ENCODE measurements at regions not wholly inside any gene's neighbourhood (a gene's known extent, or its start where the extent isn't known, plus 50 kb on each side); places are given as distances from the start of the nearest gene placed in this dataset.

DNA sequence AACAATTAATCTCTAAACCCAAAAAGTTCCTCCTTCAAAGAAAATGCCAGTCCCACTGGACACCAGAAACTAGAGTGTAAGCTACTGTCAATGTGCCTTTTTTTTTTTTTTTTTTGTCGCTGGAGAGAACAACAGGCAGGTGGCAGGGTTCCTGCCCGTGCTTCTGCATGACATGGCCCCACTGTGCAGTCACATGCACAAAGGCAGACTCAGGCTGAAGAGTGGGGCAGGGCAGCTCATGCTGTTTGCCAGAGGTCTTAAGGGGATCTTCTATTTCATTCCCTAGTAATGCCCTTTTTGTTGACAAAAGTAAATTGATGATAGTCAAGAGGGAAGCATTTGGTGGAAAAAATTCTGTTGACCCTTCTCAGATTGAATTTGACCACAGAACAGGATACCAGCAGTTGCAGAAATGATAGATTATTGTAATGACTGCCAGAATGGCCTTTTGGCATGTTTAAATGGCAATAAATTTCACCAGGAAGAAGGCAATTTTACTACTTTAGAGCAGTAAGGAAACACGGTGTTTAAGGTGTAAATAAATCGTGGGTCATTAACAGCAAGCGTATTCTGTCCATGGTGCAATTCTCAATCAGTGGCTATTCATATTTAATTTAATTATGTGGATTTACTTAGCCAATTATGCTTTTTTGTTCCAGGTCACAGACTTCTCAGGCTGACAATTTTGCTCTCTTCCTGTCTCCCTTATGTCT is 80.9 kb downstream of the NKX6-1 start:
- Histone ChIP-seq H3K9me2 (ENCODE audit: insufficient read depth) (no peaks in the 10 kb centered on the region; the same call in 1 of the 2 replicates), H3K36me3 (ENCODE audit: insufficient read depth) (no peaks in the 10 kb centered on the region), H3K4me2 (no peak overlapping the region), H3F3A (replicated peaks; ENCODE audit: low read depth) (no peaks in the 10 kb centered on the region), H3K79me2 (replicated peaks; ENCODE audit: insufficient read depth) (no peaks in the 10 kb centered on the region), H3K4me1 (ENCODE audit: insufficient read depth) (0 out of 2 replicates have a peak, but pooled peaks cover 5% of the 10 kb centered on the region), H2AFZ (peak overlapping the region; percentile 9; the same call in 1 of the 2 replicates), H3K27ac (ENCODE audit: low read depth) (no peak overlapping the region), H4K20me1 (replicated peaks; ENCODE audit: insufficient read depth) (no peaks in the 10 kb centered on the region), H3K4me3 (no peak overlapping the region), H3K27me3 (ENCODE audit: insufficient read depth) (no peaks in the 10 kb centered on the region)
- Mint-ChIP-seq H3K9me3 (no peaks in the 10 kb centered on the region), H3K4me3 (no peak overlapping the region), H3K27me3 (ENCODE audit: insufficient read depth, low read depth, poor library complexity) (no peaks in the 10 kb centered on the region), H3K4me1 (peaks cover 19% of the 10 kb centered on the region), H3K36me3 (ENCODE audit: low read depth) (no peaks in the 10 kb centered on the region), H3K27ac (no peak overlapping the region)
- peak; percentile 58; the same call in 2 of the 3 replicates for ATAC-seq
- TF ChIP-seq EZH2 (IDR thresholded peaks at IDR 0.05; ENCODE audit: low read depth, unreplicated experiment) (no peak), JUNB (IDR thresholded peaks at IDR 0.05; ENCODE audit: unreplicated experiment) (no peak), ZNF114 (CRISPR knock-in tag; IDR thresholded peaks at IDR 0.05) (no peak), STAT1 (IDR thresholded peaks at IDR 0.05; ENCODE audit: unreplicated experiment) (no peak), CTCF (conservative IDR thresholded peaks at IDR 0.05; ENCODE audit: low read depth in 2 of 2) (no peak), ZNF462 (CRISPR knock-in tag; IDR thresholded peaks at IDR 0.05) (no peak), NANOG (IDR thresholded peaks at IDR 0.05; ENCODE audit: borderline replicate concordance) (no peak), REST (IDR thresholded peaks at IDR 0.05; ENCODE audit: unreplicated experiment) (no peak), POLR2AphosphoS5 (IDR thresholded peaks at IDR 0.05; ENCODE audit: low read depth) (no peak), ZNF331 (CRISPR knock-in tag; IDR thresholded peaks at IDR 0.05; ENCODE audit: low read depth) (no peak), EZH2phosphoT487 (IDR thresholded peaks at IDR 0.05; ENCODE audit: unreplicated experiment) (no peak), CREB1 (CRISPR knock-in tag; IDR thresholded peaks at IDR 0.05; ENCODE audit: low read depth) (no peak), ETS1 (IDR thresholded peaks at IDR 0.05) (no peak)
- DNase-seq (ENCODE audit: low spot score): no peak

Measured in GM23338 (cell line).